Effector memory CD8-positive, alpha-beta T cell (primary cell): ENCODE measurements at regions not wholly inside any gene's neighbourhood (a gene's known extent, or its start where the extent isn't known, plus 50 kb on each side); places are given as distances from the start of the nearest gene placed in this dataset.
"Not testable (repeated sequence)": the region's sequence is repeated elsewhere in the genome, so short reads cannot be mapped to it uniquely, and the experiment has no call there.

Experiments
- ATAC-seq: fragments of 150-1000 bp; cut with Tn5 transposase; replicated peaks from 2 replicates; pipeline ENCODE4 v1.10.0; 2021; ENCODE audit warnings: mild to moderate bottlenecking, moderate library complexity
- DNase-seq, 3 experiments: peaks; one replicate each; pipeline ENCODE4 v3.0.0; 2021
- H3K27ac Mint-ChIP-seq, 2 donors: one replicate each; pipeline ENCODE4 v1.8.0; 2022; ENCODE audit warnings: mild to moderate bottlenecking in 2 of 2, mixed read lengths in 2 of 2, moderate library complexity in 2 of 2
- H3K27me3 Mint-ChIP-seq, 2 donors: one replicate each; pipeline ENCODE4 v1.8.0; 2022; ENCODE audit warnings: mixed read lengths in 2 of 2
- H3K36me3 Mint-ChIP-seq: one replicate; pipeline ENCODE4 v1.8.0; 2022; ENCODE audit warnings: mild to moderate bottlenecking, moderate library complexity, mixed read lengths; ENCODE audit not compliant: insufficient read depth
- H3K4me1 Mint-ChIP-seq, 2 donors: one replicate each; pipeline ENCODE4 v1.8.0; 2022; ENCODE audit warnings: low read depth in 2 of 2, mixed read lengths in 2 of 2
- H3K4me3 Mint-ChIP-seq, 2 donors: one replicate each; pipeline ENCODE4 v1.8.0; 2022; ENCODE audit warnings: mild to moderate bottlenecking in 2 of 2, mixed read lengths in 2 of 2, moderate library complexity in 2 of 2
- H3K9me3 Mint-ChIP-seq, 2 donors: one replicate each; pipeline ENCODE4 v1.8.0; 2022; ENCODE audit warnings: mixed read lengths in 2 of 2

GRCh38 chr2:128602038-128602698, 283.5 kb upstream of the HS6ST1 start:
- DNase-seq (no peak), ATAC-seq (no peak)
- H3K27me3 Mint-ChIP-seq: no peaks in the 10 kb centered on the region
- H3K4me1 Mint-ChIP-seq: no peaks in the 10 kb centered on the region
- no peak overlapping the region for H3K4me3 Mint-ChIP-seq
- no peaks in the 10 kb centered on the region for H3K9me3 Mint-ChIP-seq
- H3K27ac Mint-ChIP-seq: no peak overlapping the region
- H3K36me3 Mint-ChIP-seq: no peaks in the 10 kb centered on the region

GRCh38 chr2:128602699-128603101, 284.0 kb upstream of the HS6ST1 start:
- Mint-ChIP-seq H3K27ac (no peak overlapping the region), H3K4me3 (no peak overlapping the region), H3K9me3 (no peaks in the 10 kb centered on the region), H3K27me3 (no peaks in the 10 kb centered on the region), H3K4me1 (no peaks in the 10 kb centered on the region), H3K36me3 (no peaks in the 10 kb centered on the region)
- ATAC-seq (no peak), DNase-seq (no peak)

DNA sequence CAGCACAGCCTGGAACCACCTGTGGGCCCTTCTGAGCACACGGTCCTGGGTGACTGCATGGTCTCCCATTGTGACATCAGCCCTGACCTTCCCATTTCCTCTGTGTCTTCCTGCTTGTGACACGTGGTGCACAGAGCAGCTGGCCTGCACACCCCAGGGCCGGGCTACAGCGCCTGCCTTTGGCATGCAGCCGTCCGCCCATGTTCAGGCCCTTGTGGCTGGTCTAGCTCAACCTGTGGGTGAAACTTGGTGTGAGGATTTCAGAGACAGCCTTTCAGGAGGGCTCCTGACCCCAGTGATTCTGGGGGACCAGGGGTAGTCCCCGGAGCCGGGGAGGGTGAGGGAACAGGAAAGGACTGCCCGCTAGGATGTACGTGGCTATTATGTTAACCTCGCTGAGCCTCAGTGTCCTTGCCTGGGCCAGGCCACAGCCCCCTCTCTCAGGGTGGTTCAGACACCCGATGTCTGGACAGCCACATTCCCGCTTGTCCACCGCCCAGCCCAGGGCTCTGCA, 284.8 kb upstream of the HS6ST1 start:
- DNase-seq (no peak), ATAC-seq (no peak)
- no peaks in the 10 kb centered on the region for H3K4me1 Mint-ChIP-seq
- no peak overlapping the region for H3K4me3 Mint-ChIP-seq
- no peaks in the 10 kb centered on the region for H3K36me3 Mint-ChIP-seq
- no peaks in the 10 kb centered on the region for H3K9me3 Mint-ChIP-seq
- H3K27me3 Mint-ChIP-seq: no peaks in the 10 kb centered on the region
- no peak overlapping the region for H3K27ac Mint-ChIP-seq

DNA sequence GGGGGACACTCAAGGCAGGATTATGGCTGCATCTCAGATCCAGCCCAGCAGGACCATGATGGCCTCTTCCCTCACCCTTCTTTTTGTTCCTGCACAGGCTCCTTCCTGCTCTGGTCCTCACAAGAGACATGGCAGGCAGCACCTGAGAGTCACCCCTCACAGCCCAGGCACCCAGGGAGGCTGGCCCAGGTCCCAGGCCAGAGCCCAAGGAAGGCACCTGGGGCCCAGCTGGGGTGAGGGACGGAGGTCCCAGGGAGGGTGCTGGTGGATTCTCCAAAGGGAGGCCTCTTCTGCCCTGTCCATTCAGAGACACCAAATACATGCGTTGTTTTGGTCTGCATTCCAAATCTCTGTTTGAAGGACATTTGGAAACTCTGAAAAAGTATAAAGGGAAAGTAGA, 285.4 kb upstream of the HS6ST1 start:
- DNase-seq: no peak
- ATAC-seq: no peak
- H3K9me3 Mint-ChIP-seq: no peaks in the 10 kb centered on the region

DNA sequence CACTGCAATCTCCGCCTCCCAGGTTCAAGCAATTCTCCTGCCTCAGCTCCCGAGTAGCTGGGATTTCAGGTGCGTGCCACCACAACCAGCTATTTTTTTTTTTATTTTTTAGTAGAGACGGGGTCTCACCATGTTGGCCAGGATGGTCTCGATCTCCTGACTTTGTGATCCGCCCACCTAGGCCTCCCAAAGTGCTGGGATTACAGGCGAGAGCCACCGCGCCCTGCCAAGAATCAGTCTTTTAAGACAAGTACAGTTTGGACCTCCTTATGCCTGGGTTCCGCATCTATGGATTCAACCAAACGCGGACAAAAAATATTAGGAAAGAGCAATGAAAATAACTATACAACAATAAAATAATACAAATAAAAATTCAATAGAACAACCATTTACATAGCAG, 285.9 kb upstream of the HS6ST1 start:
- H3K4me1 Mint-ChIP-seq, H3K9me3 Mint-ChIP-seq, H3K36me3 Mint-ChIP-seq, H3K27ac Mint-ChIP-seq, ATAC-seq, H3K27me3 Mint-ChIP-seq, H3K4me3 Mint-ChIP-seq, DNase-seq: not testable (repeated sequence)

More for the DNA sequence above, 285.4 kb upstream of the HS6ST1 start:
- no peak overlapping the region for H3K27ac Mint-ChIP-seq
- no peaks in the 10 kb centered on the region for H3K27me3 Mint-ChIP-seq
- H3K4me1 Mint-ChIP-seq: no peaks in the 10 kb centered on the region
- H3K4me3 Mint-ChIP-seq: no peak overlapping the region
- H3K36me3 Mint-ChIP-seq: no peaks in the 10 kb centered on the region

DNA sequence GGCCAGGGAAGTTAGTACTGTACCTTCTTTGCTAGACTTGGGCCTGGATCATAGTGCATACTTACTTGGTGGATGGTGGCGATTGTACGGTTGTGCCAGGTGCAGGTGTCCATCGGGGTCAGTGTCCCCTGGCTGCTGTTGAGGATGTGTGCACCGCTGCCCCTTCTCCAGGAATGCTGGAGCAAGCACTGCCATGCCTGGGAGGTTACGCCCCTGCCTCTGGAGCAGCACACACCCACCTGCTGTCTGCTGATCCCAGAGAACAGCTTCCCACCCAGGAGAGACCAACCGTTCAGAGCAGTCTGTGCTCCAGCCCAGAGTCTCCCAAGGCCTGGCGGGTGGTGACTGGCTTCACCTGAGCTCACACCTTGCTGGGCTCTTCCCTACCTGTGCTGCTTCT, 286.8 kb upstream of the HS6ST1 start:
- ATAC-seq: no peak
- H3K4me1 Mint-ChIP-seq: no peaks in the 10 kb centered on the region
- no peaks in the 10 kb centered on the region for H3K36me3 Mint-ChIP-seq
- peaks cover 1 to 2% of the 10 kb centered on the region in 2 donors for H3K27me3 Mint-ChIP-seq
- no peaks in the 10 kb centered on the region for H3K9me3 Mint-ChIP-seq
- DNase-seq: no peak
- no peak overlapping the region for H3K27ac Mint-ChIP-seq
- no peak overlapping the region for H3K4me3 Mint-ChIP-seq

GRCh38 chr2:128605931-128606330, 287.3 kb upstream of the HS6ST1 start:
- no peak overlapping the region for H3K4me3 Mint-ChIP-seq
- H3K4me1 Mint-ChIP-seq: no peaks in the 10 kb centered on the region
- H3K27me3 Mint-ChIP-seq: peaks cover 6 to 8% of the 10 kb centered on the region in 2 donors
- DNase-seq (no peak), ATAC-seq (no peak)
- no peaks in the 10 kb centered on the region for H3K36me3 Mint-ChIP-seq
- no peak overlapping the region for H3K27ac Mint-ChIP-seq
- no peaks in the 10 kb centered on the region for H3K9me3 Mint-ChIP-seq

DNA sequence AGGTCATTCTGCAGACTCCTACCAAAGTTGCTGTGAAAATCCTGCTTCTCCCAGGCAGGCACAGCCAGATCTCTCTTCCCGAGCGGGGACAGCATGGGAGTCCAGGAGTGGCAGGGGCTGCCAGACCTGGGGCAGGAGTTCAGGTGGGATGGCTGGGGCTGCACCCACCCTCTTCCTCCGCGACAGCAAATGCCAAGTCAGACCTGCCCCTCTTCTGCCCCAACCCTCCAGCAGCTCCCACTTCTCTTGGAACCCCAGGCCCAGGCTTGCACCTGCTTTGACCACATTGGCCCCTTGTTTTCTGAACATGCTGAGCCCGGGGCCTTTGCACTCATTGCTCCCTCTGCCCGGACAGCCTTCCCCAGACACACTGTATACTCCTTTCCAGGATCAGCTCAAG, 288.2 kb upstream of the HS6ST1 start:
- Mint-ChIP-seq H3K9me3 (no peaks in the 10 kb centered on the region), H3K4me3 (no peak overlapping the region), H3K27me3 (peaks cover 10 to 12% of the 10 kb centered on the region in 2 donors), H3K36me3 (no peaks in the 10 kb centered on the region), H3K4me1 (no peaks in the 10 kb centered on the region), H3K27ac (no peak overlapping the region)
- ATAC-seq (no peak), DNase-seq (no peak)

- Mint-ChIP-seq H3K4me3 (no peak overlapping the region), H3K4me1 (no peaks in the 10 kb centered on the region), H3K9me3 (no peaks in the 10 kb centered on the region), H3K27ac (no peak overlapping the region), H3K27me3 (peaks cover 16 to 18% of the 10 kb centered on the region in 2 donors), H3K36me3 (no peaks in the 10 kb centered on the region)
- no peak for ATAC-seq
- no peak for DNase-seq
Measured at GRCh38 chr2:128607440-128607839, 288.8 kb upstream of the HS6ST1 start.

DNA sequence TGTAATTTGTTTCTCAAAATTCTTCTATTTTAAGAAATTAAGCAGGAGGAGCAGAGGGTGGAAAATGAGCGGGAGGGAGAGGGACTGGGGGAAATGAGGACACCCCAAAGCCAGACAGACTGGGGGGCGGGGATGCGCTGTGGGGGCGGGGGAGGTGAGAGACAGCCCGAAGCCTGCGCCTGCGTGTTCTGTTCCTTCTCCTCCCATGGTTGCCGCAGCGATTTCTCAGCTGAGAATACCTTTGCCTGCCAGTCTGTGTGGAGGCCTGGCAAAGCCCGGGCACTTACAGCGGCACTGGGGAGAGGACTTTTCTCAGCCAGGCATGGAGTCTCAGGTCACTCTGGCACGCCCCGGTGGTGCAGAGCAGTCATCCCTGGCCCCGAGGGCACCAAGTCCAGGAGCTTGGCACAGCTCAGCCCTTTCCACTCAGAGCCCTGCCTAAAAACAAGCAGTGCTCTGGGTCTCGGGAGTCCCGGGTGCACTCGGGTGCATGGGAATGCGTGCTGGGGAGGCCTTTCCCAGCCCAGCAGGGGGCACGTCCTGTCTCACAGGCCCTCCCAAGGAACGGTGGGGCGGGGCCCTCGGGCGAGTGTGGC, 289.3 kb upstream of the HS6ST1 start:
- DNase-seq: no peak
- H3K4me3 Mint-ChIP-seq: no peak overlapping the region
- no peaks in the 10 kb centered on the region for H3K36me3 Mint-ChIP-seq
- no peaks in the 10 kb centered on the region for H3K4me1 Mint-ChIP-seq
- H3K9me3 Mint-ChIP-seq: no peaks in the 10 kb centered on the region
- no peak overlapping the region for H3K27ac Mint-ChIP-seq
- H3K27me3 Mint-ChIP-seq: peaks cover 20 to 24% of the 10 kb centered on the region in 2 donors
- ATAC-seq: no peak

GRCh38 chr2:128608921-128609880, 290.5 kb upstream of the HS6ST1 start:
- no peaks in the 10 kb centered on the region for H3K4me1 Mint-ChIP-seq
- H3K27ac Mint-ChIP-seq: no peak overlapping the region
- H3K9me3 Mint-ChIP-seq: no peaks in the 10 kb centered on the region
- ATAC-seq (no peak), DNase-seq (no peak)
- H3K27me3 Mint-ChIP-seq: peaks cover 20 to 24% of the 10 kb centered on the region in 2 donors
- H3K4me3 Mint-ChIP-seq: no peak overlapping the region
- H3K36me3 Mint-ChIP-seq: no peaks in the 10 kb centered on the region

DNA sequence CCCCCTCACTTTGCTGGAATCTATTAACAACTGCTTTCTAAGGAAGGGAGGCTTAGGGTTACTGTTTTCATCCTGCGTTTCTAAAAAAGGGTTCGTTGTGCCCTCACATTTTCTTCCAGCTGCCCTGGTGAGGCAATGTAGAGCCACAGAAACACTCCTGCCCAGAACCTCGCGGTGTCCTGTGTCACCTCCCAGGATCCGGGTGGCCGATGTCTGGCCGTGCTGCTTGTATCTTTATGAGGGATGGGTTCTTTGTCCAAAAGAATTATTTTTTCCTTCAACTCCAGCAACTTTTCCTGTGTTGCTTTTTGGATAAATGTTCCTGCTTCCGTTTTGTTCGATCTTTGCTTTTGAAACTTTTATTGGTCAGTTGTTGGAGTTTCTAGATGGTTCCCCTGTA, 291.8 kb upstream of the HS6ST1 start:
- Mint-ChIP-seq H3K27me3 (peaks cover 20 to 24% of the 10 kb centered on the region in 2 donors), H3K4me3 (no peak overlapping the region), H3K9me3 (no peaks in the 10 kb centered on the region), H3K27ac (no peak overlapping the region), H3K4me1 (no peaks in the 10 kb centered on the region), H3K36me3 (no peaks in the 10 kb centered on the region)
- ATAC-seq (no peak), DNase-seq (no peak)

- Mint-ChIP-seq H3K36me3 (no peaks in the 10 kb centered on the region), H3K27ac (no peak overlapping the region), H3K27me3 (peaks cover 20 to 24% of the 10 kb centered on the region in 2 donors), H3K4me3 (no peak overlapping the region), H3K4me1 (no peaks in the 10 kb centered on the region), H3K9me3 (no peaks in the 10 kb centered on the region)
- ATAC-seq: no peak
- DNase-seq: no peak
Measured at GRCh38 chr2:128611421-128612320, 293.0 kb upstream of the HS6ST1 start.
